ENCODE measurements at regions not wholly inside any gene's neighbourhood (a gene's known extent, or its start where the extent isn't known, plus 50 kb on each side); places are given as distances from the start of the nearest gene placed in this dataset.
"Not testable (repeated sequence)": the region's sequence is repeated elsewhere in the genome, so short reads cannot be mapped to it uniquely, and the experiment has no call there.

DNA sequence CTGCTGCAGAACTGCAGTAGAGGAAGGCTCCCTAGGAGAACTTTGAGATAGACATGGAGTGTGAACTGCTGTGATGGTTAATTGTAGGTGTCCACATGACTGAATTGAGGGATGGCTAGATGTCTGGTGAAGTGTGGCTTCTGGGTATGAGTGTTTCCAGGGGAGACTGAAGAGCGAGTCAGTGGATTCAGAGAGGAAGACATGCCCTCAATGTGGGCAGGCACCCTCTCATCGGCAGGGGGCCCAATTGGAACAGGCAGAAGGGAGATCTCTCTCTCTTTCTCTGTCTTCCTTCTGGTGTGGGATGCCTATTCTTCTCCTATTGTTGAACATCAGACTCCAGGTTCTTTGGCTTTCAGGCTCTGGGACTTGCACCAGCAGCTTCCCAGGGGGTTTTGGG lies 304.7 kb upstream of the GATB start:
- H3K4me1 Mint-ChIP-seq: peaks cover 40% of the 10 kb centered on the region
- no peak overlapping the region for H3K27ac Mint-ChIP-seq
- H3K9me3 Mint-ChIP-seq: peaks cover 9% of the 10 kb centered on the region
- H3K27me3 Mint-ChIP-seq: no peaks in the 10 kb centered on the region
- peak; percentile 29 for DNase-seq
- H3K4me3 Mint-ChIP-seq: no peak overlapping the region
- peaks cover 8% of the 10 kb centered on the region for H3K36me3 Mint-ChIP-seq
- CTCF ChIA-PET: interaction anchor here (1.2 to 1.7 kb wide), 2 partner anchors 16 to 321 kb away, joined by 4 read pairs; no protein-coding TSS in a partner anchor

- Mint-ChIP-seq H3K27me3 (no peaks in the 10 kb centered on the region), H3K4me3 (no peak overlapping the region), H3K27ac (no peak overlapping the region), H3K9me3 (peaks cover 9% of the 10 kb centered on the region), H3K36me3 (peaks cover 8% of the 10 kb centered on the region), H3K4me1 (peaks cover 40% of the 10 kb centered on the region)
- CTCF ChIA-PET: interaction anchor here (0.7 to 1.7 kb wide), 2 partner anchors 16 to 127 kb away, joined by 3 to 4 read pairs; no protein-coding TSS in a partner anchor
- DNase-seq: no peak
Measured at GRCh38 chr4:152064753-152065152, 303.9 kb upstream of the GATB start.

- no peak overlapping the region for H3K4me3 Mint-ChIP-seq
- no peaks in the 10 kb centered on the region for H3K27me3 Mint-ChIP-seq
- CTCF ChIA-PET: interaction anchor here (1.7 kb wide), 1 partner anchor 17 kb away, joined by 4 read pairs; no protein-coding TSS in a partner anchor
- peaks cover 8% of the 10 kb centered on the region for H3K36me3 Mint-ChIP-seq
- no peak for DNase-seq
- H3K4me1 Mint-ChIP-seq: peaks cover 40% of the 10 kb centered on the region
- peaks cover 9% of the 10 kb centered on the region for H3K9me3 Mint-ChIP-seq
- H3K27ac Mint-ChIP-seq: no peak overlapping the region
Measured at GRCh38 chr4:152064282-152064681, 303.5 kb upstream of the GATB start.

DNA sequence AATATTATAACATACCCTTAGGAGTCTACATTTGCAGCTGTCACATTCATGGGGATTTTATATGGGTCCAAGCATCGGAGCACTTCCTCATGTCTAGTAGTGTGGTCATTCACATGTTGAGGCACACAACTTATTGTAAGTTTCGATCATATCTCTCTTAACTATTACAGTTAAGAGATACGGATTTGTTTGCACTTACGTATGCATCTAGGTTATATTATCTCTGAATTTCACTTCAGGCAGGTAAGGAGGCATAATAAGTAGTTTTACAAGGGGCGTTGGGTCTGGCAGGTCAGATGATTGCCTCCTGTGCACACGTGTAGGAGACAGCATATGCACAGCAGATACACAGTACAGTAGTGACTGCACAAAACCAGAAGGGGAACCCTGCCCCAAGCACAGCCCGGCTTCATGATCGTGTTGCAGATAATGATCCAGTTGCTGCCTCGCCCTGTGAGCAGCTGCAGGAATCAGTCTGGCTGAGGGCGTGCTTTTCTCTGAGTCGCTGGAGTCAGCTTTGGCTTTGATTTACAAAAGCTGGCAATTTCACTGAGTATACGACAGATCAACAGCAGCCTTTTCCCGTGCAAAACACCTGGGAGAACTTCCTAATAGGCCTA lies 302.9 kb upstream of the GATB start:
- no peak overlapping the region for H3K27ac Mint-ChIP-seq
- H3K27me3 Mint-ChIP-seq: peaks cover 5% of the 10 kb centered on the region

GRCh38 chr4:152062936-152063620 lies 302.3 kb upstream of the GATB start:
- Mint-ChIP-seq H3K4me1 (peaks cover 28% of the 10 kb centered on the region), H3K4me3 (no peak overlapping the region), H3K27me3 (peaks cover 6% of the 10 kb centered on the region), H3K36me3 (peaks cover 4% of the 10 kb centered on the region), H3K9me3 (peaks cover 9% of the 10 kb centered on the region), H3K27ac (no peak overlapping the region)
- DNase-seq: no peak
- CTCF ChIA-PET: no interaction called here

More for the DNA sequence above, 302.9 kb upstream of the GATB start:
- CTCF ChIA-PET: interaction anchor here (1.7 kb wide), 1 partner anchor 17 kb away, joined by 4 read pairs; no protein-coding TSS in a partner anchor
- Mint-ChIP-seq H3K4me1 (peaks cover 35% of the 10 kb centered on the region), H3K9me3 (peaks cover 7% of the 10 kb centered on the region), H3K36me3 (peaks cover 4% of the 10 kb centered on the region), H3K4me3 (no peak overlapping the region)
- DNase-seq: peak; percentile 60

DNA sequence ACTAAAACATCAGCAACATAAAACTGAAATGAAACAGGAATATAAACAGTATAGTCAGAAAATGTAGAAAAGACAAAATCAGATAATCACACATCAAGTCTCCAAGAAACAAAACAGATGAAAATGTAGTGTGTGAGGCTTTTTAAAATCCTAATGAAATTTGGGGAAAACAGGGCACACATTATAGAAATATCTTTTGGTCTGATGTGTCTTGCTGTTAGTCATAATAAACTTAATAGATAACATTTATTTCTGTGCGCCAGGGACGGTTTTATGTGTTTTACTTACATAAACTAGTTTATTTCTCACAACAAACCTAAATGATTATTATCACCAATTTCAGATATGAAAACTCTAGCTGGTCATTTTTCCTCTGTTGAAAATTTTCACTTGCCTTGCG lies 293.9 kb upstream of the GATB start:
- peaks cover 6% of the 10 kb centered on the region for H3K27me3 Mint-ChIP-seq
- no peak overlapping the region for H3K27ac Mint-ChIP-seq
- CTCF ChIA-PET: no interaction called here
- peaks cover 24% of the 10 kb centered on the region for H3K4me1 Mint-ChIP-seq
- H3K36me3 Mint-ChIP-seq: peaks cover 26% of the 10 kb centered on the region
- DNase-seq: no peak
- H3K9me3 Mint-ChIP-seq: peaks cover 30% of the 10 kb centered on the region
- no peak overlapping the region for H3K4me3 Mint-ChIP-seq

DNA sequence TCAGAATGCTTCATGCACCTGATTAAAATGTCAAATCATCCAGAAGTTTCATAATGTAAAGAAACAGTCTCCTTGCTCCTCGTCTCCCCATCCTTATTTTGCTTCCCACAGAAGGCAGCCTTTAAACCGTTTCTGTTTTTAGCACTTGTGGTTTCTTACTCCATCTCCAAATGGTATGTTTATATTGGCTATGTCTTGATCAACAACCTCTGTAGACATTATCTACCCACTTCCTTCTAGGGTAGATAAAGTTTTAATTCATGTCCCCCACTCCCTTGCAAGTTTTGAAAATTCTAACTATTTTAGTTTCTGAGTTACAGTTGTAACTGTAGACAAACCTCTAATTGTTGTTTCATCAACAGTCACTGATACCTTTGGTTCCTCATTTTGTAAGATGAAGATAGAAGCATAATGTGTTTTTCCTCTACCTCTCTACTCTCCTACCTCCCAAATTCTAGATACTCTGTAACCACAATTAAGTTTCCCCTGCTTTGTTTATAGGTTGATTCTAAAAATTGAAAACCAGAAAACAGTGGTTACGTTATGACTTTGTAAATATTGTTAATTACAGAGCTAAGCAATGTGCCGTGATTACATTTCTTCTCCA lies 291.7 kb upstream of the GATB start:
- no peak for DNase-seq
- Mint-ChIP-seq H3K36me3 (peaks cover 18% of the 10 kb centered on the region), H3K4me3 (no peak overlapping the region), H3K9me3 (peaks cover 23% of the 10 kb centered on the region), H3K4me1 (peaks cover 24% of the 10 kb centered on the region), H3K27me3 (peaks cover under 1% of the 10 kb centered on the region), H3K27ac (peak overlapping the region; percentile 51)
- CTCF ChIA-PET: no interaction called here

DNA sequence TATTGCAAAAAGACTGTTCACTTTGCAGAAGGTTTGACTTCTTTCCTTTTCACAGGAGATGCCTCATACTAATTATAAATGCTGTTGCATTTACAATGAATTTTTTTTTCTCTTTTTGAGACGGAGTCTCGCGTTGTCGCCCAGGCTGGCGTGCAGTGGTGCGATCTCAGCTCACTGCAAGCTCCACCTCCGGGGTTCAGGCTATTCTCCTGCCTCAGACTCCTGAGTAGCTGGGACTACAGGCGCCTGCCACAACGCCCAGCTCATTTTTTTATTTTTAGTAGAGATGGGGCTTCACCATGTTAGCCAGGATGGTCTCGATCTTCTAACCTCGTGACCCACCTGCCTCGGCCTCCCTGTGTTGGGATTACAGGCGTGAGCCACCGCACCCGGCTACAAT lies 290.5 kb upstream of the GATB start:
- H3K9me3 Mint-ChIP-seq: peaks cover 12% of the 10 kb centered on the region
- H3K36me3 Mint-ChIP-seq: peaks cover 12% of the 10 kb centered on the region
- DNase-seq, H3K27ac Mint-ChIP-seq, H3K4me3 Mint-ChIP-seq, H3K27me3 Mint-ChIP-seq, CTCF ChIA-PET: not testable (repeated sequence)
- H3K4me1 Mint-ChIP-seq: peaks cover 24% of the 10 kb centered on the region

DNA sequence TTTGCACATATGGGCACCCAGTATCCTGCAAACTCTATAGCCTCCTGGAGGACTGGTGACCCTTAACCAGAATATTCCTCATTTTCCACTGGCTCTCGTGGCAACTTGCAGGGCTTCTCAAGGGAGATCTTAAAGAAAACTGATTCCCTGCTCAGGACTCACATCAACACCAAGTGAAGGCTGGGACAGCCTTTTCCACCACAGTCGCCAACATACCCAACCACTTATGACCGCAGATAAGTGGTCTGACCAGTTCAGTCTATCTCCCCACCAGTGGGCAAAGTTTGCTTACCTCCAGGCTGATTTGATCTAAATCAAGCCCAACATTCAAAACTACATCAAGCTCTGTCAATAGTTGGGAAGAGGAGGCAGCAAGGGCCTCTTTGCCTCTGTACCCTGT lies 289.3 kb upstream of the GATB start:
- Mint-ChIP-seq H3K27me3 (peaks cover 9% of the 10 kb centered on the region), H3K4me1 (peaks cover 28% of the 10 kb centered on the region), H3K27ac (no peak overlapping the region), H3K36me3 (peaks cover 9% of the 10 kb centered on the region), H3K9me3 (peaks cover 8% of the 10 kb centered on the region), H3K4me3 (no peak overlapping the region)
- CTCF ChIA-PET: no interaction called here
- DNase-seq: no peak

DNA sequence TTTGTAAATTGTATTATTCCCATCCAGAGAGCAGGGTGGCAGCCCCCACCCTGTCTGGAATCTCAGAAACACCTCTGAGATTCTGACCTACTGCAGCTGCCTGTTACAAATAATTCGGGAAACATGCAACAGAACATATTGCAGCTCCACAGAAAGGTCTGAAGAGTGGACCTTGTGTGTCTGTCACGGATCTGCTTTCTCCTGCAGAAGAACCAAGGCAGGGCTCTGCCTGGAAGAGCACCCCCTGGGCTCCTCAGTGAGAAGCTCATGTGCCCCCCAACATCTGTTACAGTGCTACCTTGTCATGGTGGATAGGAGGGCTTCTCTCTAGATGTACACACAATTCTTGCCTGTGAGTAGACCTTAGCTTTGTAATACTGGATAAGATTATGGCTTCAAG lies 286.6 kb upstream of the GATB start:
- H3K27ac Mint-ChIP-seq: no peak overlapping the region
- peaks cover 23% of the 10 kb centered on the region for H3K9me3 Mint-ChIP-seq
- H3K36me3 Mint-ChIP-seq: peaks cover 18% of the 10 kb centered on the region
- no peak overlapping the region for H3K4me3 Mint-ChIP-seq
- H3K4me1 Mint-ChIP-seq: peaks cover 25% of the 10 kb centered on the region
- CTCF ChIA-PET: interaction anchor here (1.0 to 1.8 kb wide), 3 partner anchors 55 to 301 kb away, joined by 3 to 5 read pairs (median 3); no protein-coding TSS in a partner anchor
- no peak for DNase-seq
- peaks cover 16% of the 10 kb centered on the region for H3K27me3 Mint-ChIP-seq

DNA sequence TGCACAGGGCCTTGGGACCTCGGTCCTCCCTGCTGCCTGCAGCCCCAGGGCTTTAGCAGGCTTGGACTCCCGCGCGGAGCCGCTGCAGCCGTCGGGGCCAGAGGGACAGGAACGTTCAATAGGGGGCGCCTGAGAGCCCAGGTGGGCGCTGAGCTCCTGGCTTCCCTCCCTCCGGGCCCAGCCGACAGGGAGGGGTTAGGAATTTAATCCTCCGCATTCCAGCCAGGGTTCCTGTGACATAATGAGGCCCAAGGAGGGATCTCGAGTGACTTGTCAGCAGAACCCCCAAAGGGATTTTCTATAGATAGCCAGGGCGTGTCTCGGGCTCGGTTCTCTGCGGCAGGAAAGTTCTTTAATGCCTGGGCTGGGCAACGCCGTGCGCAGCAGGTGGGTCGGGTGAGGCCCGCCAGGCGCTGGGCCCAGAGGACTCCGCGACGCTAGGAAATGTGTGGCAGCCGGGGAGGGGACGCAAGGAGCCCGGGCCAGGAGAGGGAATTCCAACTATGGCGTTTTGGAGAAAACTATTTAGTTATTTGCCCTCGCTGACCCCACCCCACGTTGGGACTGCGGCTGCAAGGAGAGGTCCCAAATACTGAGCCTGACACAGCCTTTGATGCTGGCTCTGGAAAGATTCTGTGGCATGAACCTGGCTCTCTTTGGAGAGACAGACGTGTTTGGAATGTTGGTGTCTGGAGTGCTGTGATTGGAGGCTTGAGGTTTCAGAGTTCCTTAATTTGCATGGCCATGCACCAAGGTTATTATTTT lies 285.2 kb upstream of the GATB start:
- Mint-ChIP-seq H3K27ac (no peak overlapping the region), H3K36me3 (peaks cover 15% of the 10 kb centered on the region), H3K27me3 (peaks cover 16% of the 10 kb centered on the region), H3K4me1 (peaks cover 13% of the 10 kb centered on the region), H3K4me3 (no peak overlapping the region), H3K9me3 (peaks cover 22% of the 10 kb centered on the region)
- no peak for DNase-seq
- CTCF ChIA-PET: interaction anchor here (0.7 kb wide), 1 partner anchor 117 kb away, joined by 3 read pairs; no protein-coding TSS in a partner anchor

GRCh38 chr4:152045449-152045806 lies 284.6 kb upstream of the GATB start:
- Mint-ChIP-seq H3K27me3 (peaks cover 16% of the 10 kb centered on the region), H3K27ac (no peak overlapping the region), H3K4me3 (no peak overlapping the region), H3K9me3 (peaks cover 19% of the 10 kb centered on the region), H3K36me3 (peaks cover 14% of the 10 kb centered on the region), H3K4me1 (peaks cover 11% of the 10 kb centered on the region)
- no peak for DNase-seq
- CTCF ChIA-PET: interaction anchor here (0.7 kb wide), 1 partner anchor 118 kb away, joined by 3 read pairs; no protein-coding TSS in a partner anchor

GRCh38 chr4:152044331-152045036 lies 283.7 kb upstream of the GATB start:
- Mint-ChIP-seq H3K27ac (no peak overlapping the region), H3K36me3 (peaks cover 11% of the 10 kb centered on the region), H3K27me3 (peaks cover 16% of the 10 kb centered on the region), H3K9me3 (peaks cover 17% of the 10 kb centered on the region), H3K4me3 (no peak overlapping the region), H3K4me1 (peaks cover 11% of the 10 kb centered on the region)
- no peak for DNase-seq
- CTCF ChIA-PET: no interaction called here

Measured in activated naive CD4-positive, alpha-beta T cell treated with anti-CD3 and anti-CD28 coated beads, Interleukin-2, amount 10 ng/mL, durations not matched to agents 7 days and 5 days (primary cell).